ENCODE measurements at regions not wholly inside any gene's neighbourhood (a gene's known extent, or its start where the extent isn't known, plus 50 kb on each side); places are given as distances from the start of the nearest gene placed in this dataset.
"Not testable (repeated sequence)": the region's sequence is repeated elsewhere in the genome, so short reads cannot be mapped to it uniquely, and the experiment has no call there.

DNA sequence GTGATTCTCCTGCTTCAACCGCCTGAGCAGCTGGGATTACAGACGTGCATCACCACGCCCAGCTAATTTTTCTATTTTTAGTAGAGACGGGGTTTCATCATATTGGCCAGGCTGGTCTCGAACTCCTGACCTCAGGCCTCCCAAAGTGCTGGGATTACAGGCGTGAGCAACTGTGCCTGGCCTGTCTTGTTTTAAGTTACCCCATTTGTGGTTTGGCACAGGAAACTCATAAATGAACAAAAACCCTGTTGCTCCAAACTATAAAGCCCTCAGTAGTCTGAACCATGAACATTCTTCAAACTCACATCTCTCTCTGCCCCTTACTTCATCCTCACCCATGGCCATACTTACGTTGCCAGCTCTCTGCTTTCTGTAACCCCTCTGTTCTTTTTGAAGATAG is 61.7 kb downstream of the RHOU start:
- Mint-ChIP-seq H3K4me1 (ENCODE audit: low read depth) (peaks cover 34% of the 10 kb centered on the region), H3K4me3 (peak overlapping the region; percentile 33), H3K9me3 (peaks cover 10% of the 10 kb centered on the region), H3K27ac (peak overlapping the region; percentile 77), H3K36me3 (ENCODE audit: low read depth) (peaks cover 13% of the 10 kb centered on the region)
- not testable (repeated sequence) for H3K27me3 Mint-ChIP-seq (ENCODE audit: low read depth)

- H3K36me3 Mint-ChIP-seq (ENCODE audit: low read depth) = peaks cover 14% of the 10 kb centered on the region
- H3K9me3 Mint-ChIP-seq = peaks cover 10% of the 10 kb centered on the region
- no peak overlapping the region for H3K4me3 Mint-ChIP-seq
- H3K4me1 Mint-ChIP-seq (ENCODE audit: low read depth) = peaks cover 36% of the 10 kb centered on the region
- H3K27ac Mint-ChIP-seq = no peak overlapping the region
- no peaks in the 10 kb centered on the region for H3K27me3 Mint-ChIP-seq (ENCODE audit: low read depth)
These were observed 62.8 kb downstream of the RHOU start for GRCh38 chr1:228798035-228798434.

GRCh38 chr1:228798548-228798947 is 63.3 kb downstream of the RHOU start:
- no peaks in the 10 kb centered on the region for H3K27me3 Mint-ChIP-seq (ENCODE audit: low read depth)
- H3K27ac Mint-ChIP-seq = no peak overlapping the region
- H3K36me3 Mint-ChIP-seq (ENCODE audit: low read depth) = peaks cover 15% of the 10 kb centered on the region
- no peak overlapping the region for H3K4me3 Mint-ChIP-seq
- peaks cover 41% of the 10 kb centered on the region for H3K4me1 Mint-ChIP-seq (ENCODE audit: low read depth)
- H3K9me3 Mint-ChIP-seq = peaks cover 10% of the 10 kb centered on the region

GRCh38 chr1:228799924-228800323 is 64.6 kb downstream of the RHOU start:
- peaks cover 21% of the 10 kb centered on the region for H3K36me3 Mint-ChIP-seq (ENCODE audit: low read depth)
- peaks cover 10% of the 10 kb centered on the region for H3K9me3 Mint-ChIP-seq
- peak overlapping the region; percentile 11 for H3K4me3 Mint-ChIP-seq
- H3K27ac Mint-ChIP-seq = peak overlapping the region; percentile 28
- H3K27me3 Mint-ChIP-seq (ENCODE audit: low read depth) = no peaks in the 10 kb centered on the region
- peaks cover 52% of the 10 kb centered on the region for H3K4me1 Mint-ChIP-seq (ENCODE audit: low read depth)

DNA sequence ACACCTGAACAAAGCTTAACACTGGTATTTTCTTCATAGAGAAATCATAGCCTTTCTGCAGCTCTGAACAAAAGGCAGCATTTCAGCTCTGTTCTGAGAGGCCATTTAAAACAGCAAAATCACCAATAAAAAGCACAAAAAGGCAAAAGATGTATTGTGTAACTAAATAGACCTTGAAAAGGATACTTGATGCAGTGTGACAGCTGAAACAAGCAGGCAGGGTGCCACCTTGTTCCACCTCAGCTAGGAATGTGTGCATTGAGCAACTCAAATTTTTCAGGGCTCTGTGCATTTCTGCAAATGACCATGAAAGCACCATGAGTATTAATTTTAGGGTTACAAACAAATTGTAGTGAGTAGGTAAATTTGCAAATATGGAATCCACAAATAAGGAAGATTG is 65.8 kb downstream of the RHOU start:
- Mint-ChIP-seq H3K27me3 (ENCODE audit: low read depth) (no peaks in the 10 kb centered on the region), H3K9me3 (peaks cover 10% of the 10 kb centered on the region), H3K4me3 (no peak overlapping the region), H3K4me1 (ENCODE audit: low read depth) (peaks cover 55% of the 10 kb centered on the region), H3K27ac (no peak overlapping the region), H3K36me3 (ENCODE audit: low read depth) (peaks cover 26% of the 10 kb centered on the region)

DNA sequence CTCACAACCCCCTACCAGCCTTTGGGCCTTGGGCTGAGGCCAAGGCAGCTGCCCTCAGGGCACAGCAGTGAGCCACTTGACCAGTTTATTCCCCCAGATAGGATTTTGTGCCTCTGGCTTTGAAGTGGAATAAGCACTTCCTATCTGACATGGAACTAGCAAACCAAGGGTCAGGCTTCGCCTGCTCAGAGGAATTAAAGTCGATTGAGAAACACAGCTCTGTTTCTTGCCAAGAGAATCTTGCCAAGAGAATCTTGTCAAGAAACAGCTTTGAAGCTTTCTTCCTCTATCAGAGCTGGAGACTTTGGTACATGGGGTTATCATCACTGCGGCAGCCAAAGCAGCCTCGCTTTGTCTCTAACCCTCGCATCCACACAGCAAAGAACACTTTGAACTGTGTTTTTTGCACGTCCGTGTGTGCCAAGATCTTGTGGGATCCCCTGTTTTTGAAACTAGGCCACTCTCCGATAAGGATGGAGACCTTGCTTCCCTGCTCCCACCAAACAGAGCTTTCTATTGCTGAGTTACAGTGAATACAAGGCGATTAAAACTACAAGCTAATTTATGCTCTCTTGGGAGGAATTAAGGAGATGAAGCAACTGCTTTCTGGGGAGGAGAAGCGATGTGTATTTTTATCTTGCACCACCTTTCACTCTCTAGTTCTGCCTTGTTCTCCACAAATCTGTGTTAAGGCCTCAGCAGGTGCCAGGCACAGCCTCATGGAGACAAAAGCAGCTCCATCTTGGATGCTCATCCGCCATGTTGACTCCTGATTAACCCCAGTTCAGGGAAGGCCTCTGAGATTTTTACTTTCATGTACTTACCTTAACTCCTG is 67.3 kb downstream of the RHOU start:
- Mint-ChIP-seq H3K27me3 (ENCODE audit: low read depth) (no peaks in the 10 kb centered on the region), H3K9me3 (peaks cover 8% of the 10 kb centered on the region), H3K4me1 (ENCODE audit: low read depth) (peaks cover 56% of the 10 kb centered on the region), H3K4me3 (no peak overlapping the region), H3K27ac (peak overlapping the region; percentile 64), H3K36me3 (ENCODE audit: low read depth) (peaks cover 22% of the 10 kb centered on the region)

DNA sequence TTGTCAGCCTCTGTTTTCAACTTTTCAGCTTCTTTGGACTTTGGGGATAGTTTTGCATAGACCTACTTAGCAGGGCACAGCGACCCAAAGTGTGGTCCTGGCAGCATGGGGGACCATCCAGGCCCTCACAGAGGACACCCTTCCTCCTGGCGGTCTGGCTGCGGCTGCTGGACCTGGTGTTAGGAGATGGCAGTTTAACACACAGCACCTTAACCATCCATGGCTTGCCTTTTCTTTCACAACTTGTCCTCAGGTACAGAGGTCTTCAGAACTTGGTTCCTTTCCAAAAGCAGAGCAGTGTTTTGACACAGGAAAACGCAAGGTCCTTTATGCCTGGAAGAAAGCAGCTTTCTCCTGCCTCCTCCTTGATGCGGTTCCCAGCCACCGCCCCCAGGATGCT is 68.1 kb downstream of the RHOU start:
- H3K27me3 Mint-ChIP-seq (ENCODE audit: low read depth) = no peaks in the 10 kb centered on the region
- H3K4me3 Mint-ChIP-seq = no peak overlapping the region
- H3K4me1 Mint-ChIP-seq (ENCODE audit: low read depth) = peaks cover 56% of the 10 kb centered on the region
- peaks cover 21% of the 10 kb centered on the region for H3K36me3 Mint-ChIP-seq (ENCODE audit: low read depth)
- H3K9me3 Mint-ChIP-seq = peaks cover 5% of the 10 kb centered on the region
- no peak overlapping the region for H3K27ac Mint-ChIP-seq

DNA sequence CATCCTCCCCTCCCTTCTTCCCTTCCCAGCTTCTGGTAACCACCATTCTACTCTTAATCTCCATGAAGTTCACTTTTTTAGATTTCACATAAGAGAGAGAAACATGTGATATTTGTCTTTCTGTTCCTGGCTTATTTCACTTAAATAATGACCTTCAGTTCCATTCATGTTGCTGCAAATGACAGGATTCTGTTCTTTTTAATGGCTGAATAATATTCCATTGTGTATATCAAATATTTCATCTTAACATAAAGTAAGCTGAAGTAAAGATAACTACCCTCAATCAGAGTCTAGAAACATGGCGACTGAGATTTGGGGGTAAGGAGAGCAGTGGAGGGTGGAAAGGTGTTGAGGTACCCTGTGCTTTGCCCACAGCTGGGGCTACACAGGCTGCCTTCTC is 68.9 kb downstream of the RHOU start:
- H3K27ac Mint-ChIP-seq = peak overlapping the region; percentile 89
- H3K27me3 Mint-ChIP-seq (ENCODE audit: low read depth) = no peaks in the 10 kb centered on the region
- peaks cover 5% of the 10 kb centered on the region for H3K9me3 Mint-ChIP-seq
- H3K4me1 Mint-ChIP-seq (ENCODE audit: low read depth) = peaks cover 62% of the 10 kb centered on the region
- H3K4me3 Mint-ChIP-seq = no peak overlapping the region
- peaks cover 24% of the 10 kb centered on the region for H3K36me3 Mint-ChIP-seq (ENCODE audit: low read depth)

- Mint-ChIP-seq H3K27ac (peak overlapping the region; percentile 89), H3K27me3 (ENCODE audit: low read depth) (no peaks in the 10 kb centered on the region), H3K4me1 (ENCODE audit: low read depth) (peaks cover 63% of the 10 kb centered on the region), H3K36me3 (ENCODE audit: low read depth) (peaks cover 28% of the 10 kb centered on the region), H3K4me3 (peak overlapping the region; percentile 69), H3K9me3 (peaks cover 10% of the 10 kb centered on the region)
These were observed 69.5 kb downstream of the RHOU start for GRCh38 chr1:228804640-228805413.

DNA sequence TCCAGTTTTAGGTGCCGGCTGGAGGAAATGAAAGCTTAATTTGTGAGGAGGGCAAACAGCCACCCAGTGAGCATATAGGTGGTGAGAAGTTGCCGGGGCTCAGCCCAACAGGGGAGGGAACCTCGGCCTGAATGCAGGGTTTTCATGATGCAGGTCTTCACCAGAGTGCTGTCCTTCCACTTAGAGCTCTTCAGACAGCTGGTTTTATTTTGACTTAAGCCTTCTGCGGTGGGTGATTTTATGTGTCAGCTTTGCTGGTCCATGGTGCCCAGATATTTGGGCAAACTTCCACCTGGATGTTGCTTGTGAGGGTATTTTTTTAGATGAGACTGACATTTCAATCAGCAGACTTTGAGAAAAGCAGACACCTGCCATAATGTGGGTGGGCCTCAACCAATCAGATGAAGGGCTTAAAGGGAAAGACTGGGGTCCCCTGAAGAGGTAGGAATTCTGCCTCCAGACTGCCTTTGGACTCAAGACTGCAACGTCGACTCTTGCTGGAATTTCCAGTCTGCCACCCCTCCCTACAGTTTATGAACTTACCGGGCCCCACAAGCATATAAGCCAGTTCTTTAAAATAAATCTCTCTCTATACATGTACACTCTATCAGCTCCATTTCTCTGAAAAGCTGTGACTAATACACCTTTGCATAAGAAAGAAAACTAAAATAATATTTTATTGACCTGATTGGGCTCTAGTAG is 72.8 kb downstream of the RHOU start:
- H3K4me3 Mint-ChIP-seq = no peak overlapping the region

DNA sequence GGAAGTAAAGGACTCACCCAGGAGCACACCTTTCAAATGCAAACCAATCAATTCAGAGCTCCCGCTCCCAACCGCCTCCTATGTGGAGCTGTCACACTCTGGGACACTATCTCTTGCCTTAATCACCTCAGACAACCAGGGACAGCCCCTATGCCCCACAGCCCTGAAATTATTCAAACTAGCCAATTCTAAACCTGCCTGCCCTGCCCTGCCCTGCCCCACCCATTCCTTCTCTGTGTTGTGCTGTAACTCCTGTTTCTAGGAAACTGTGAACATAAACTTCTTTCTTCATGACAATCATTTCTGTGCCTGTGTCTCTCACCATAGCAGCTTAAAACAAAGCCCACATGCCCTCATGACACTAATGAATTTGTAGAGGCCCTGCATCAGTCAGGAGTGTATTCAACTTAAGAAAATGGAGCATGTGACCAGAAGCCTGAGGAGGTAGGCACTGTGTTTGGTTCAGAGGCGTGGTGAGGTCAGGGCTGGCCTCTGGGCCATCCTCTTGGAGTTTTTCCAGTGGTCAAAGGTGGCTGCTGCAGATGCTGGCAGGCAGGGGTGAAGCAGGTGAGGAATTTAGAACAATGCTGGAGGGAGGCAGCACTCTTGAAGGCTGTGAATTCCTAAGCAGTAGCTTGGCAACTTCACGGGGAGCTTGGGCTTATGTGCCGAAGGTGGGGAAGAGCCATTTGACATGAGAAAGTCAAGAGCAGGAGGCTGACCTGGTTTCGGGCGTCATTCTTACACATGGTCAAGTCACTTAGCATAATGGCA is 74.5 kb downstream of the RHOU start:
- peaks cover 4% of the 10 kb centered on the region for H3K27me3 Mint-ChIP-seq (ENCODE audit: low read depth)
- H3K4me3 Mint-ChIP-seq = peak overlapping the region; percentile 47
- peak overlapping the region; percentile 92 for H3K27ac Mint-ChIP-seq
- H3K36me3 Mint-ChIP-seq (ENCODE audit: low read depth) = peaks cover 21% of the 10 kb centered on the region
- H3K4me1 Mint-ChIP-seq (ENCODE audit: low read depth) = peaks cover 62% of the 10 kb centered on the region
- peaks cover 10% of the 10 kb centered on the region for H3K9me3 Mint-ChIP-seq

More for the DNA sequence above, 72.8 kb downstream of the RHOU start:
- Mint-ChIP-seq H3K27ac (no peak overlapping the region), H3K9me3 (peaks cover 10% of the 10 kb centered on the region), H3K27me3 (ENCODE audit: low read depth) (no peaks in the 10 kb centered on the region), H3K4me1 (ENCODE audit: low read depth) (peaks cover 76% of the 10 kb centered on the region), H3K36me3 (ENCODE audit: low read depth) (peaks cover 28% of the 10 kb centered on the region)

GRCh38 chr1:228810395-228810758 is 75.1 kb downstream of the RHOU start:
- Mint-ChIP-seq H3K27me3 (ENCODE audit: low read depth) (peaks cover 6% of the 10 kb centered on the region), H3K4me3 (peak overlapping the region; percentile 47), H3K9me3 (peaks cover 10% of the 10 kb centered on the region), H3K27ac (peak overlapping the region; percentile 92), H3K4me1 (ENCODE audit: low read depth) (peaks cover 57% of the 10 kb centered on the region), H3K36me3 (ENCODE audit: low read depth) (peaks cover 20% of the 10 kb centered on the region)

- Mint-ChIP-seq H3K27ac (peak overlapping the region; percentile 92), H3K4me3 (peak overlapping the region; percentile 25)
These were observed 75.8 kb downstream of the RHOU start for GRCh38 chr1:228810878-228811711.

More at GRCh38 chr1:228810878-228811711, 75.8 kb downstream of the RHOU start:
- H3K27me3 Mint-ChIP-seq (ENCODE audit: low read depth) = peaks cover 6% of the 10 kb centered on the region
- H3K36me3 Mint-ChIP-seq (ENCODE audit: low read depth) = peaks cover 17% of the 10 kb centered on the region
- peaks cover 10% of the 10 kb centered on the region for H3K9me3 Mint-ChIP-seq
- H3K4me1 Mint-ChIP-seq (ENCODE audit: low read depth) = peaks cover 53% of the 10 kb centered on the region
